RWPE1 (cell line): ENCODE measurements at regions not wholly inside any gene's neighbourhood (a gene's known extent, or its start where the extent isn't known, plus 50 kb on each side); places are given as distances from the start of the nearest gene placed in this dataset.

Source experiments
- CTCF ChIA-PET: fragments of 350-600 bp; sonication (Branson Sonifier 250); formaldehyde crosslinking; extraction: SDS; loops from one replicate; lab custom pipeline; 2021; lab: Yijun Ruan, JAX
- POLR2A ChIA-PET: fragments of 400-600 bp; formaldehyde crosslinking; extraction: SDS; loops from one replicate; lab custom pipeline; 2020; ENCODE audit warnings: antibody characterized with exemption; ENCODE audit not compliant: low non-redundant PET; lab: Yijun Ruan, JAX
- DNase-seq: peaks from one replicate; pipeline ENCODE4 v3.0.0; 2012; ENCODE audit warnings: low spot score
- H3K27ac ChIP-seq: fragments of 450-650 bp; 2 replicates; pipeline ENCODE4 v1.5.1; 2017
- TF ChIP-seq, protein P1 (sequence below): fragments of 450-650 bp; conservative IDR thresholded peaks from 2 replicates; pipeline ENCODE4 v1.5.1; 2017; ENCODE audit warnings: low read depth, mild to moderate bottlenecking

DNA sequence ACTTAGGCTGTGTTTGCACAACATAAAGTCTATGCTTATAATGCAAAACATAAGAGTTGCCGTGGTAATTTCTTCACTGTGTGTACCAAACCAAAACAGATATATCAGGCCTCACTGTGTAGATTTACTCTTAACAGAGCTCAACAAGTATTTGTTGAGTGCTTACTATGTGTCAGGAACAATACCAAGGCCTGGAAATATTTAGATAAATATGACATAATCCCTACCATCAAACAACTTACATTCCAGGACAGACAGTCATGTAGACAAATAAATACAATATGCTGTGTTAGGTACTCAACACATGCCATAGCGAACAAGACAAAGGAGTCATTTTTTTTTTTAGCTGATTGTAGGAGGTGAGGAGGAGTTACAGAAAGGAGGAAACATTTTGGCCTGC is 554.0 kb downstream of the NSUN3 start:
- peak; percentile 22 for DNase-seq
- TF ChIP-seq, protein P1, sequence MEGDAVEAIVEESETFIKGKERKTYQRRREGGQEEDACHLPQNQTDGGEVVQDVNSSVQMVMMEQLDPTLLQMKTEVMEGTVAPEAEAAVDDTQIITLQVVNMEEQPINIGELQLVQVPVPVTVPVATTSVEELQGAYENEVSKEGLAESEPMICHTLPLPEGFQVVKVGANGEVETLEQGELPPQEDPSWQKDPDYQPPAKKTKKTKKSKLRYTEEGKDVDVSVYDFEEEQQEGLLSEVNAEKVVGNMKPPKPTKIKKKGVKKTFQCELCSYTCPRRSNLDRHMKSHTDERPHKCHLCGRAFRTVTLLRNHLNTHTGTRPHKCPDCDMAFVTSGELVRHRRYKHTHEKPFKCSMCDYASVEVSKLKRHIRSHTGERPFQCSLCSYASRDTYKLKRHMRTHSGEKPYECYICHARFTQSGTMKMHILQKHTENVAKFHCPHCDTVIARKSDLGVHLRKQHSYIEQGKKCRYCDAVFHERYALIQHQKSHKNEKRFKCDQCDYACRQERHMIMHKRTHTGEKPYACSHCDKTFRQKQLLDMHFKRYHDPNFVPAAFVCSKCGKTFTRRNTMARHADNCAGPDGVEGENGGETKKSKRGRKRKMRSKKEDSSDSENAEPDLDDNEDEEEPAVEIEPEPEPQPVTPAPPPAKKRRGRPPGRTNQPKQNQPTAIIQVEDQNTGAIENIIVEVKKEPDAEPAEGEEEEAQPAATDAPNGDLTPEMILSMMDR = no peak
- no peak overlapping the region for H3K27ac ChIP-seq
- ChIA-PET POLR2A (no interaction called here), CTCF (interaction anchor here (0.6 kb wide), 1 partner anchor 90 kb away, joined by 3 read pairs; no protein-coding TSS in a partner anchor)

DNA sequence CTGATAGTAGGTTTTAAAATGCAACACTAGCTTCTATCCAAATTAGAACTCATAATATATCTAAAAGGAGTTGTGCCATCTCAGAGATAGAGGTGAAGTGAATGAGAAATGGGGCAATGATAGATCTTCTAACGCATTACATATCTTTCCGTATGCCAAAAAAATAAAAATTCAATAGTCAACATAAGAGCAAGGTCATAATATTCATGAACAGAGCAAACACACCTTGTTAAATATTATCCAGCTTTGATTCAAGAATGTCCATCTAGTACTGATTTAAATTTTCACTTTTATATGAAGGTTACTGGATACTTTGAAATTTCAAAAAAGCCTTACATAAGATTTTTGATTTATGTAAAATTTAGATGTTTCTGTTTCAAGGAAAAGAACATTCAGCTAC is 554.5 kb downstream of the NSUN3 start:
- DNase-seq = no peak
- TF ChIP-seq, protein P1 = no peak
- POLR2A ChIA-PET = no interaction called here
- CTCF ChIA-PET = interaction anchor here (0.6 kb wide), 1 partner anchor 91 kb away, joined by 3 read pairs; no protein-coding TSS in a partner anchor
- H3K27ac ChIP-seq = no peak overlapping the region

DNA sequence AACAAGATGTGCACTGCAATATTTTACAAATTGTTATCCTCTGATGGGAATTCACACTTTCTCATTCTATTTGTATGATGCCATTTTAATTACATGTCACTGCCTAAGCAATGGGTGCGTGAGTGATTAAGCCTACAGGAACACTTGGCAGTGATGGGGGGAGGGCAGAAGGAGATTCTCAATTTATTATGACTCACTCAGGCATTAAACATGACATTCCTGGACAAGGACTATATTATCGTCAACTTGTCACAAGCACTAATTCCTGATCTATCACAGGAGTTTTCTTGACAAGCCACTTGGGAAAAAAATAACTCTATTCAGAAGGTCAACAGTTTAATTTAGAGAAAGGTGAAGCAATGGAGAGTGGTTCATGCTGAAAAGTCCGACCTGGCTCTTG is 556.8 kb downstream of the NSUN3 start:
- CTCF ChIA-PET = no interaction called here
- POLR2A ChIA-PET = no interaction called here
- TF ChIP-seq, protein P1 = no peak
- H3K27ac ChIP-seq = no peak overlapping the region
- no peak for DNase-seq

DNA sequence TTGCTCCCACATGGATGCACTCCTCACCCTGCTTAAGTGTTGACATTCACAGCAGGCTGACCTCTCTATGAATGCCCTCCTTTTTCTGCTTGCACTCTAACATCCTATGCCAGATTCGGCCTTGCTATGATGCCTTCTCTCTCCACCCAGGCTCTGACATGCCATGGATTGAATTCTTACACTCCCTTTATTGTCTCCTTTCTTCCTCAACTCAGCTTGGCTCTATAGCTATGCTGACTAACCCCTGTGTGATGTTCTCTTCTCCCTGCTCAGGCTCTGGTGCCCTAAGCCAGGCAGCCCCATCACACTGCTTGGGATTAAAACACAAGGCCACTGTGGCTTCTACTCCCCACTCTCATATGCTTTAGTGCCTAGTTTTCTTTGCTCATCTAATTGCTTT is 563.7 kb downstream of the NSUN3 start:
- CTCF ChIA-PET = no interaction called here

DNA sequence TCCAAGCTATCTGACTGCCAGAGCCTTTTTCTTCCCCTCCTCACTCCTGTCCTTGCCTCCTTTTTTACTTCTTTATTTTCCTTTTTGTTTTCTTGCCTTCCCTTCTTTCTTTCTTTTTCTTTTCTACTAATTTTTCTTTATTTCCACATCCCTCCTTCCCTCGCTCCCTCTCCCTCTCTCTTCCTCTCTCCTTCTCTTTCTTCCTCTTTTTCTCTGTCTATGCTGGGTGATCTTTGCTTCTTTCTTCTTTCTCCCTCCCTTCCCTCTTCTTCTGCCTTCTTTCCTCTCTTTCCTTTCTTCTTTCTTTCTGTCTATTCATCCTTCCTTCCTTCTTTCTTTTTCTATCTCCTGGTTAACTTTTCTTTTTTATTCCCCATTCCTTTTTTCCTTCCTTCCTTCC is 564.8 kb downstream of the NSUN3 start:
- ChIA-PET CTCF (no interaction called here), POLR2A (no interaction called here)
- TF ChIP-seq, protein P1 = no peak
- H3K27ac ChIP-seq = no peak overlapping the region
- DNase-seq = no peak

More for the DNA sequence above, 563.7 kb downstream of the NSUN3 start:
- no peak overlapping the region for H3K27ac ChIP-seq
- DNase-seq = no peak
- POLR2A ChIA-PET = no interaction called here
- TF ChIP-seq, protein P1 = no peak

DNA sequence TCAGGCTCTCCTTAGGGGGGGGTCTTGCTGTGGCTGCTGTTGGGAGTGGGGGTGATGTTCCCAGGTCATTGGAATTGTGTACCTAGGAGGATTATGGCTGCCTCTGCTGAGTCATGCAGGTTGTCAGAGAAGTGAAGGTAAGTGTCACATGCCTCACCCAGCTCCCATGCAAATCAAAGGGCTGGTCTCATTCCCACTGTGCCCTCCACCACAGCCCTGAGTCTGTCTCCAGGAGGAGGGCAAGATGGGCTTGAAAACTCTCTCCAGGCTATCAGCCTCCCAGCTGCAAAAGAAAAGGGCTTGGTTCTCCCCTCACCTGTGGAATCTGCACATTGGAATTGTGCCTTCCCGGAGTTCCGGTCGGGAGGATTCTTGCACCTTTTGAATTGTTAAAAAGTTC is 580.5 kb downstream of the NSUN3 start:
- ChIA-PET POLR2A (no interaction called here), CTCF (interaction anchor here (0.6 kb wide), 1 partner anchor 132 kb away, joined by 3 read pairs; no protein-coding TSS in a partner anchor)
- no peak overlapping the region for H3K27ac ChIP-seq
- TF ChIP-seq, protein P1 = no peak
- DNase-seq = no peak

DNA sequence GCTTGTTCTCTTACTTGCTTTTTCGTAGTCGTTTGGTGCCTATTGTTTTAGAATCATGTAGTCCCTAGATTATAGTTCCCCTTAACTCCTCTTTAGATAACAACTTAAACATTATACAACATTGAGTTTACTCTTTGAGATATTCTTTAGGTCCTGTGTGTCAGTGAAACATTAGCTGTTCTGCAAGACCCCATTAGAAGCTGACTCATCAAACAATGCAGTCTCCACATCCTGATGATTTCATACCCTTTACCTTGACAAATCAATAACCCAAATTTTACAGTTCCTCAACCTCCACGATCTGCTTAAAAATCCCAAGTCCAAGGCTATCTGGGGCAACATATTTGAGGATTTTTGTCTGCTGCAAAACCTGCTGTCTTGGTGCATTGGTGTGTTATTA is 582.9 kb downstream of the NSUN3 start:
- TF ChIP-seq, protein P1 = no peak
- H3K27ac ChIP-seq = no peak overlapping the region
- ChIA-PET POLR2A (no interaction called here), CTCF (interaction anchor here (0.6 kb wide), 1 partner anchor 745 kb away, joined by 8 read pairs; no protein-coding TSS in a partner anchor)
- DNase-seq = no peak
